GM12878 (cell line): ENCODE measurements at regions not wholly inside any gene's neighbourhood (a gene's known extent, or its start where the extent isn't known, plus 50 kb on each side); places are given as distances from the start of the nearest gene placed in this dataset.

Experiments used
- ATAC-seq: fragments of 200-7000 bp; cut with Tn5 transposase; 3 replicates; pipeline ENCODE4 v1.9.1; 2020; ENCODE audit warnings: mild to moderate bottlenecking, moderate library complexity
- BruUV-seq: library from RNA; stranded (reverse); fragments of 400-500 nt; replicated peaks from 2 replicates; lab custom pipeline; 2021; lab: Mats Ljungman, UMichigan
- CTCF ChIA-PET: fragments of 300-600 bp; sonication (Branson Sonifier 250); formaldehyde crosslinking; extraction: SDS; loops from one replicate; lab custom pipeline; 2021; ENCODE audit warnings: inconsistent platforms; lab: Yijun Ruan, JAX
- POLR2A ChIA-PET: fragments of 350-600 bp; formaldehyde crosslinking; extraction: SDS; loops from one replicate; lab custom pipeline; 2021; ENCODE audit warnings: inconsistent platforms; lab: Charles Lee
- RAD21 ChIA-PET: fragments of 300-600 bp; sonication (Branson Sonifier 250); formaldehyde crosslinking; loops from one replicate; lab custom pipeline; 2023; ENCODE audit warnings: antibody characterized with exemption; ENCODE audit not compliant: unreplicated experiment; lab: Charles Lee
- SMC1A ChIA-PET: fragments of 300-600 bp; sonication (Branson Sonifier 250); formaldehyde crosslinking; loops from one replicate; lab custom pipeline; 2023; ENCODE audit not compliant: unreplicated experiment, uncharacterized antibody; lab: Charles Lee
- DNase-seq: peaks from one replicate; pipeline ENCODE4 v3.0.0-alpha.2; 2011; ENCODE audit warnings: low read depth, low spot score
- FAIRE-seq: peaks from 3 replicates; lab custom pipeline; 2011; peaks lifted over from hg19 to GRCh38; lab: Jason Lieb, UNC
- H2AFZ ChIP-seq: 2 replicates; pipeline ENCODE4 v1.6.0; 2011; ENCODE audit warnings: low read depth, low read length, control low read depth; ENCODE audit not compliant: control insufficient read depth
- H3K27ac ChIP-seq: 2 replicates; pipeline ENCODE4 v1.5.1; 2011; ENCODE audit warnings: control low read depth; ENCODE audit not compliant: control insufficient read depth, insufficient read depth
- H3K27me3 ChIP-seq, 2 experiments: replicated peaks in 1 of 2; 2 replicates each; pipeline versions ENCODE4 v1.6.0 to v1.6.1; 2011; ENCODE audit warnings: low read length in 1 of 2; ENCODE audit not compliant: control insufficient read depth in 2 of 2, insufficient read depth in 2 of 2
- H3K36me3 ChIP-seq, 2 experiments: 2 replicates each; pipeline ENCODE4 v1.5.1; 2011; ENCODE audit warnings: low read length in 1 of 2; ENCODE audit not compliant: control insufficient read depth in 2 of 2, insufficient read depth in 2 of 2
- H3K4me1 ChIP-seq: 2 replicates; pipeline ENCODE4 v1.6.1; 2011; ENCODE audit warnings: mild to moderate bottlenecking, low read length, moderate library complexity, mixed read lengths; ENCODE audit not compliant: control insufficient read depth, insufficient read depth
- H3K4me2 ChIP-seq: 2 replicates; pipeline ENCODE4 v1.6.0; 2011; ENCODE audit warnings: control low read depth; ENCODE audit not compliant: control insufficient read depth, insufficient read depth
- H3K4me3 ChIP-seq: fragments of 200-600 bp; sonication (generic); 2 replicates; pipeline ENCODE4 v1.5.1; 2016
- H3K79me2 ChIP-seq: 2 replicates; pipeline ENCODE4 v1.6.0; 2011; ENCODE audit warnings: low read length; ENCODE audit not compliant: control insufficient read depth, insufficient read depth
- H3K9ac ChIP-seq: 2 replicates; pipeline ENCODE4 v1.8.0; 2011; ENCODE audit warnings: low read length, control low read depth, mixed read lengths; ENCODE audit not compliant: control insufficient read depth, insufficient read depth
- H3K9me3 ChIP-seq: replicated peaks from 3 replicates; pipeline ENCODE4 v1.5.1; 2011; ENCODE audit warnings: mild to moderate bottlenecking, low read length; ENCODE audit not compliant: control insufficient read depth, insufficient read depth
- H4K20me1 ChIP-seq: 2 replicates; pipeline ENCODE4 v1.6.0; 2011; ENCODE audit not compliant: control insufficient read depth, insufficient read depth
- CBFB ChIP-seq: IDR thresholded peaks from 2 replicates; pipeline ENCODE4 v1.6.1; 2016; ENCODE audit warnings: antibody characterized with exemption, low read depth
- HSF1 ChIP-seq: fragments of 150-350 bp; IDR thresholded peaks from 2 replicates; pipeline ENCODE4 v1.6.1; 2014; ENCODE audit warnings: mild to moderate bottlenecking, low read depth, low read length
- RAD21 ChIP-seq: IDR thresholded peaks from 2 replicates; pipeline ENCODE4 v1.6.1; 2011; ENCODE audit warnings: mild to moderate bottlenecking, low read depth, low read length, moderate library complexity; ENCODE audit not compliant: insufficient read depth
- SMAD5 ChIP-seq: IDR thresholded peaks from 2 replicates; pipeline ENCODE4 v1.6.1; 2016; ENCODE audit warnings: antibody characterized with exemption, low read depth
- WRNIP1 ChIP-seq: IDR thresholded peaks from 2 replicates; pipeline ENCODE4 v1.6.1; 2011; ENCODE audit warnings: low read depth, low read length, improper control_type of control experiment, borderline replicate concordance
- YBX1 ChIP-seq: fragments of 450-650 bp; IDR thresholded peaks from 2 replicates; pipeline ENCODE4 v1.6.1; 2016; ENCODE audit warnings: antibody characterized with exemption
- ZBTB4 ChIP-seq: fragments of 450-650 bp; formaldehyde crosslinking; IDR thresholded peaks from 2 replicates; pipeline ENCODE4 v1.4.0; 2022; ENCODE audit warnings: mild to moderate bottlenecking, moderate library complexity
- ZNF207 ChIP-seq: fragments of 450-650 bp; IDR thresholded peaks from 2 replicates; pipeline ENCODE4 v1.6.1; 2014; ENCODE audit warnings: antibody characterized with exemption, mild to moderate bottlenecking, borderline replicate concordance
- WGBS: methylation state at CpG from one replicate; pipeline ENCODE4 v1.1.6; 2016; ENCODE audit warnings: low lambda C conversion rate; ENCODE audit not compliant: insufficient replicate concordance, insufficient coverage; ENCODE audit errors: missing lambda C conversion rate; 5-methylcytosine and 5-hydroxymethylcytosine counted together
- in situ Hi-C: fragments of 300-500 bp; cut with MboI; formaldehyde crosslinking; loops from 9 replicates; pipeline ENCODE4 v1.14.3; 2018; ENCODE audit warnings: mixed read lengths
- intact Hi-C: fragments of 100-400 bp; cut with micrococcal nuclease; formaldehyde crosslinking; loops from one replicate; pipeline ENCODE4 v1.14.2; 2022; ENCODE audit not compliant: unreplicated experiment

DNA sequence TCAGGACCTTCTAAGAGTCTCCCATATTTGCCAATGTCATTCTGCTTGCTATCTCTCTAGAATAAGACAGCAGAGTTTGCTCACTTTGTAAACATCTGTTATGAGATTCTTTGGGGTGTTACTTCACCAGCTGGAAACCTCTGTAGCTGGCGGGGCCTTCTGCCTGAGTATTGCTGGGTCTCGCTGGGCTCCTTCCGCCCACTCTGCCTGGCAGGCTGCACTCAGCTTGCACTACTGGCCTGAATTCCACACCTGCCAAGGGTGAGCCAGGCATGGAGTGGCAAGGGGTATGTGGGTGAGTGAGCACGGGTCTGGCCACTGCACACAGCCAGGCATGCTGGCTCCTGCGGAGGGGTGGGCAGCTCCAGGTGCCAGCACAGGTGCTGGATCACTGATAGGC, 267.3 kb upstream of the PDE3A start:
- FAIRE-seq, result no peak
- RAD21 ChIA-PET, result interaction anchor here (1.5 kb wide), 1 partner anchor 40 kb away, joined by 4 read pairs; no protein-coding TSS in a partner anchor

More for the DNA sequence above, 267.3 kb upstream of the PDE3A start:
- 67% methylated on average over 5 of the region's 5 CpGs for WGBS
- ATAC-seq (no peak), DNase-seq (no peak)
- in situ Hi-C loops, result no loop called here
- Histone ChIP-seq H3K79me2 (no peaks in the 10 kb centered on the region), H3K27me3 (no peaks in the 10 kb centered on the region)
- TF ChIP-seq HSF1, result no peak
- no peak for TF ChIP-seq ZBTB4 (CRISPR knock-in tag)
- TF ChIP-seq YBX1, result no peak
- TF ChIP-seq RAD21, result no peak
- TF ChIP-seq SMAD5, result no peak
- TF ChIP-seq CBFB, result no peak
- no peak for TF ChIP-seq WRNIP1
- TF ChIP-seq ZNF207, result no peak
- TF ChIP-seq, all 136 proteins: peak for 0
- BruUV-seq, result no TSS peak
- Histone ChIP-seq H2AFZ (no peak overlapping the region), H3K4me2 (no peak overlapping the region), H3K9me3 (no peaks in the 10 kb centered on the region; the same call in 1 of the 3 replicates), H3K36me3 (no peaks in the 10 kb centered on the region), H4K20me1 (no peaks in the 10 kb centered on the region), H3K9ac (no peak overlapping the region), H3K27ac (no peak overlapping the region), H3K4me1 (no peaks in the 10 kb centered on the region), H3K4me3 (no peak overlapping the region)
- ChIA-PET SMC1A (interaction anchor here (0.6 to 1.5 kb wide), 7 partner anchors 14 to 501 kb away, joined by 3 to 4 read pairs (median 3); no protein-coding TSS in a partner anchor), POLR2A (interaction anchor here (0.6 kb wide), 1 partner anchor 129 kb away, joined by 3 read pairs; no protein-coding TSS in a partner anchor), CTCF (interaction anchor here (0.7 to 1.1 kb wide), 3 partner anchors 22 to 40 kb away, joined by 3 read pairs; no protein-coding TSS in a partner anchor)
- intact Hi-C loops, result no loop called here
